Fibroblast of villous mesenchyme (primary cell): ENCODE measurements at regions not wholly inside any gene's neighbourhood (a gene's known extent, or its start where the extent isn't known, plus 50 kb on each side); places are given as distances from the start of the nearest gene placed in this dataset.

Experiments used
- DNase-seq: peaks from one replicate; pipeline ENCODE4 v3.0.0-alpha.2; 2010; ENCODE audit warnings: low read depth
- H3K4me3 ChIP-seq: 2 replicates; pipeline ENCODE4 v1.5.1; 2011; ENCODE audit warnings: low read depth, mild to moderate bottlenecking, low read length
- TF ChIP-seq, protein P1 (sequence below): IDR thresholded peaks from 2 replicates; pipeline ENCODE4 v1.5.1; 2012; ENCODE audit warnings: low read depth, mild to moderate bottlenecking, low read length; ENCODE audit not compliant: insufficient read depth

DNA sequence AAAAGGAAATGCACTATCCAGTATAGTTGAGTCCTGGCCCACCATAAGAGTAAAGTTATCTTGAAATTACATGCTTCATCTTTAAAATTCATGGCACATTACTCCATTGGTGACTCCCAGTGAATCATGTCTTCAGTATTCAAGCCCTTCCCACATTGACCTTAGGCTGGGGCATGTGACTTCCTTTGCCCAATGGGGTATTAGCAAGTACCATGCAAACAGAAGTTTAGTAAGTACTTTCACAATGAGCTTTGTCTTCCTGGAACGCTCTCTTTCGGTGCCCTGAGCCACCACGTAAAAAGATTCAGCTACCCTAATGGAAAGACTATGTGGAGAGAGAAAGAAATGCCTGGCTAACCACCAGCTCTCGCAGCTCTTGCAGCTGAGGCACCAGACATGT lies 235.4 kb downstream of the HNRNPD start:
- H3K4me3 ChIP-seq: no peak overlapping the region
- TF ChIP-seq, protein P1, sequence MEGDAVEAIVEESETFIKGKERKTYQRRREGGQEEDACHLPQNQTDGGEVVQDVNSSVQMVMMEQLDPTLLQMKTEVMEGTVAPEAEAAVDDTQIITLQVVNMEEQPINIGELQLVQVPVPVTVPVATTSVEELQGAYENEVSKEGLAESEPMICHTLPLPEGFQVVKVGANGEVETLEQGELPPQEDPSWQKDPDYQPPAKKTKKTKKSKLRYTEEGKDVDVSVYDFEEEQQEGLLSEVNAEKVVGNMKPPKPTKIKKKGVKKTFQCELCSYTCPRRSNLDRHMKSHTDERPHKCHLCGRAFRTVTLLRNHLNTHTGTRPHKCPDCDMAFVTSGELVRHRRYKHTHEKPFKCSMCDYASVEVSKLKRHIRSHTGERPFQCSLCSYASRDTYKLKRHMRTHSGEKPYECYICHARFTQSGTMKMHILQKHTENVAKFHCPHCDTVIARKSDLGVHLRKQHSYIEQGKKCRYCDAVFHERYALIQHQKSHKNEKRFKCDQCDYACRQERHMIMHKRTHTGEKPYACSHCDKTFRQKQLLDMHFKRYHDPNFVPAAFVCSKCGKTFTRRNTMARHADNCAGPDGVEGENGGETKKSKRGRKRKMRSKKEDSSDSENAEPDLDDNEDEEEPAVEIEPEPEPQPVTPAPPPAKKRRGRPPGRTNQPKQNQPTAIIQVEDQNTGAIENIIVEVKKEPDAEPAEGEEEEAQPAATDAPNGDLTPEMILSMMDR: no peak
- no peak for DNase-seq

DNA sequence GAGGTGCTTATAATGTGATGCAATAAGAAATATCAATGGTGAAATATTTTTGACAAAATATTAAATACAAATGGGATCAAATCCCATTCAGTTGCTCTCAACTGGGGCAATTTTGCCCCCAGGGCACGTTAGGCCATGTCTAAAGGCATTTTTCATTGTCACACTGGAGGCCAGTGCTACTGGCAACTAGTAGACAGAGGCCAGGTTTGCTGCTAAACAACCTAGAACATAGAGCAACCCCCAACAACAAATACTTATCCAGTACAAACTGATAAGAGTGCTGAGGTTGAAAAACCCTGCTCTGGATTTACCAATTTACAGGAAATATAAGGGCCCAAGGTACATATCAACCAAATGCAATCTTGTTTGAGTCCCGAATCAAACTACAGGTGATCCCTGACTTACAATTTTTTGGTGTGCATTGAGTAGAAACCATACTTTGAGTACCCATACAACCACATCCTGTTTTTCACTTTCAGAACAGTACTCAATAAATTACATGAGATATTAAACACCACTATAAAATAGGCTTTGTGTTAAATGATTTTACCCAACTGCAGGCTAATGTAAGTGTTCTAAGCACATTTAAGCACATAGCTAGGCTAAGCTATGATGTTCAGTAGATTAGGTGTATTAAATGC lies 237.5 kb downstream of the HNRNPD start:
- TF ChIP-seq, protein P1: no peak
- no peak for DNase-seq
- H3K4me3 ChIP-seq: no peak overlapping the region

DNA sequence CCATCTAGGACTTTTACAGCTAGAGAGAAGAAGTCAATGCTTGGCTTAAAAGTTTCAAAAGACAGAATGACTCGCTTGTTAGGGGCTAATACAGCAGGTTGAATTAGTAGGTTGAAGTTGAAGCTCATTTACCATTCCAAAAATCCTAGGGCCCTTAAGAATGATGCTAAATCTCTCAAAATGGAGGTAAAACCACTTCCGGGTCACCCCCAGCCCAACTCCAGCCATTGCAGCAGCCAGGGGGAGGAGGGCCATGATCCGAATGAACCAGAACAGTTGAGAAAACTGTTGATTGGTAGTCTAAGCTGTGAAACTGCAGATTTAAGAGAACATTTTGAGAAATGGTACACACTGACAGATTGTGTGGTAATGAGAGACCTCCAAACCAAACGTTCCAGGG lies 245.4 kb downstream of the HNRNPD start:
- TF ChIP-seq, protein P1: no peak
- no peak overlapping the region for H3K4me3 ChIP-seq

DNA sequence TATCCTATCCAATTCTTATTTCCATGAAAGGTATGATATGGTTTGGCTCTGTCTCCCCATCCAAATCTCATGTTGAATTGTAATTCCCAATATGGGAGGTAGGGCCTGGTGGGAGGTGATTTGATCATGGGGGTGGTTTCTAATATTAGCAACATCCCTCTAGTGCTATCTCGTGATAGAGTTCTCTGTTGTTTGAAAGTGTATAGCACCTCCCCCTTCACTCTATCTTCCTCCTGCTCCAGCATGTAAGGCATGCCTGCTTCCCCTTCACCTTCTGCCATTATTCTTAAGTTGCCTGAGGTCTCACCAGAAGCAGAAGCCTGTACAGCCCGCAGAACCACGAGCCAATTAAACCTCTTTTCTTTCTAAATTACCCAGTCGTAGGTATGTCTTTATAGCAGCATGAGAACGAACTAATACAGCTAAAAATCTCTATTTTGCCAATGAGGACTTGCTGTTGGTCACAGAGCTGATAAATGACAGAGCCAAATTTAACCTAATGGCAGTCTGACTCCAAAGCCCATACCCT lies 247.2 kb downstream of the HNRNPD start:
- no peak overlapping the region for H3K4me3 ChIP-seq
- TF ChIP-seq, protein P1: no peak
- no peak for DNase-seq

More for the DNA sequence above, 245.4 kb downstream of the HNRNPD start:
- no peak for DNase-seq

DNA sequence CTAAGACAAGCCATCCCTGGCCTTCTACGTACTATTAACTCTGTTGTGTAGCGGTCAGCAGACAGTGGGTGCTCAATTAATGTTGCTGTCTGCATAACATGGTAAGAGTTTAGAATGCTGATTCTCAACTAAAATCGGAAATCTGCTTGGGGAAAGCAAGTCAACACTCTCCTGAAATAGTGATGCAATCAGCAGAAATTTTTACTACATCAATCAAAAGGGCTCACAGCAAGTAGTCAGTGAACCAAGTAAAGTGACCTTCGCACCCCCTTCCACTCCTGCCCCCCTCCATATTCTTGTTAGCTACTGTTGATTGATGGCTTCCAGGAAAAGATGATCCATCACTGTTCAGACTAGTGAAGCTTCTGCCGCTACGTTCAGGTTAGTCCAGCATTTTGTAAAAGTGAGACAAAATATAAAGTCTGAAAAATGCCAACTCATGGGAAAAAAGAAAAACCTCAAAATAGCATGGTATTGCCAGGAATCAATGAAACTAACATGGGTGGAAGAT lies 247.9 kb downstream of the HNRNPD start:
- TF ChIP-seq, protein P1: no peak
- H3K4me3 ChIP-seq: no peak overlapping the region
- no peak for DNase-seq

DNA sequence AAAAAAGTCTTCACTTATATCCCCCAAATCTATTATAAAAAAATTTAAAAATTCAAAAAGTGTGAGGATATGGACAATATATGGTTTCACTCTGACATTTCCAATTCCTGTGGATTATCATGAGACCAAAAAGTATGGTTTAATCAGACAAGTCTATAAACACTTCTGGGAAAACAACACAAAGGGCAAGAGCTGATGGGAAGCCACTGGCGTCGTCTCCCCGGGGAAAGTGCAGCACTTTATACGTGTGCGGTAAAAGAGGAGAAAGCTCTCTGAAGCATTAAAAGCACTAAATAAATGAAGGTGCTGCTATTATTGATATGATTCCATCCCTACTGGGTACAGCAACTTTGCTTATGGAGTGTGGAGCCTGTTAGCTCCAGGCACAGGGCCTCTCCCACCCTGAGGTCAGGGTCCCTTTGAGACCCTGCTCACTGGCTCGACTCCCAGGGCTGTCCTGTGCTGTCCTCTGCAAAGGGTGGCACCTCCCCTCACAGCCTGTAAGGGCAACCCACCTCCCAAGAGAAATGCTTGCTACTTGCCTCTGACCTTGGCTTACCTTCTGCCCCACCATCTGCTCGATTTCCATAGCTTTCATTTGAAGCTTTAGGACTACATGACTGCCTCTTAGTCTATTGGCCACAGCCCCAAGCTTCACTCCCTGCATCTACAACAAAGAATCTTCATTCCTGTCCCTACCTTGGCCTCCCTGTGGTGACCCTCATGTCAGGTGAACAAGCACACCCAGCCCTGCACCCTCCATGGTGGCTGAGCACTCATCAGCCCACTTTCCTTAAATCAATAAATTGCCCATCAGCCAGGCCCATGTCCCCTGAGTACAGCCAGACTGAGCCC lies 248.6 kb downstream of the HNRNPD start:
- no peak overlapping the region for H3K4me3 ChIP-seq
- no peak for DNase-seq

More for the DNA sequence above, 248.6 kb downstream of the HNRNPD start:
- TF ChIP-seq, protein P1: no peak
